Keratinocyte (primary cell): ENCODE measurements at regions not wholly inside any gene's neighbourhood (a gene's known extent, or its start where the extent isn't known, plus 50 kb on each side); places are given as distances from the start of the nearest gene placed in this dataset.

Experiments
- DNase-seq: peaks from one replicate; pipeline ENCODE4 v3.0.0-alpha.2; 2011; ENCODE audit warnings: low read depth, missing footprints, low spot score
- FAIRE-seq: peaks from 2 replicates; lab custom pipeline; 2011; peaks lifted over from hg19 to GRCh38; lab: Jason Lieb, UNC
- H2AFZ ChIP-seq: 2 replicates; pipeline ENCODE4 v1.6.0; 2012; ENCODE audit warnings: low read length, control low read depth, inconsistent platforms; ENCODE audit not compliant: control insufficient read depth
- H3K27ac ChIP-seq: 2 replicates; pipeline ENCODE4 v1.5.1; 2011; ENCODE audit warnings: low read length; ENCODE audit not compliant: control insufficient read depth, insufficient read depth
- H3K27me3 ChIP-seq: 3 replicates; pipeline ENCODE4 v1.6.0; 2011; ENCODE audit warnings: low read length; ENCODE audit not compliant: control insufficient read depth, insufficient read depth; ENCODE audit errors: extremely low read depth
- H3K36me3 ChIP-seq, 2 experiments: 2 replicates in 1 of 2; 3 replicates in 1 of 2; pipeline ENCODE4 v1.5.1; 2011; ENCODE audit warnings: low read length in 2 of 2, mild to moderate bottlenecking in 1 of 2; ENCODE audit not compliant: control insufficient read depth in 2 of 2, insufficient read depth in 2 of 2; ENCODE audit errors: extremely low read depth in 1 of 2
- H3K4me1 ChIP-seq: 3 replicates; pipeline ENCODE4 v1.5.1; 2011; ENCODE audit warnings: low read length; ENCODE audit not compliant: control insufficient read depth, insufficient read depth; ENCODE audit errors: extremely low read depth
- H3K4me2 ChIP-seq: 3 replicates; pipeline ENCODE4 v1.6.0; 2011; ENCODE audit warnings: low read depth, low read length; ENCODE audit not compliant: control insufficient read depth, insufficient read depth; ENCODE audit errors: extremely low read depth
- H3K4me3 ChIP-seq, 3 experiments: fragments of 200-600 bp in 1 of 3; sonication (generic) in 1 of 3; 2 replicates in 2 of 3; 3 replicates in 1 of 3; pipeline ENCODE4 v1.5.1; 2011 to 2016; ENCODE audit warnings: low read length in 3 of 3, mild to moderate bottlenecking in 3 of 3, control low read depth in 2 of 3, inconsistent platforms in 1 of 3, low read depth in 1 of 3, mixed read lengths in 1 of 3, mixed run types in 1 of 3, moderate library complexity in 1 of 3; ENCODE audit not compliant: control insufficient read depth in 2 of 3, insufficient read depth in 2 of 3; ENCODE audit errors: extremely low read depth in 1 of 3
- H3K79me2 ChIP-seq: 2 replicates; pipeline ENCODE4 v1.6.0; 2012; ENCODE audit warnings: low read length; ENCODE audit not compliant: control insufficient read depth, insufficient read depth
- H3K9ac ChIP-seq: 3 replicates; pipeline ENCODE4 v1.6.0; 2011; ENCODE audit warnings: low read length; ENCODE audit not compliant: control insufficient read depth, insufficient read depth; ENCODE audit errors: extremely low read depth
- H3K9me1 ChIP-seq: 3 replicates; pipeline ENCODE4 v1.6.0; 2011; ENCODE audit warnings: low read length; ENCODE audit not compliant: control insufficient read depth, insufficient read depth; ENCODE audit errors: extremely low read depth
- H3K9me3 ChIP-seq: 2 replicates; pipeline ENCODE4 v1.5.1; 2012; ENCODE audit warnings: low read depth, low read length; ENCODE audit not compliant: control insufficient read depth
- H4K20me1 ChIP-seq: 3 replicates; pipeline ENCODE4 v1.6.0; 2011; ENCODE audit warnings: low read length; ENCODE audit not compliant: control insufficient read depth, insufficient read depth; ENCODE audit errors: extremely low read depth
- CTCF ChIP-seq, 3 experiments: IDR thresholded peaks in 1 of 3; conservative IDR thresholded peaks in 1 of 3; optimal IDR thresholded peaks in 1 of 3; 2 replicates in 2 of 3; 3 replicates in 1 of 3; pipeline versions ENCODE3 to v1.5.1; 2011; ENCODE audit warnings: low read length in 3 of 3, mild to moderate bottlenecking in 3 of 3, moderate library complexity in 2 of 3, control low read depth in 1 of 3, inconsistent platforms in 1 of 3; ENCODE audit not compliant: insufficient read depth in 2 of 3; ENCODE audit errors: extremely low read depth in 1 of 3
- EZH2 ChIP-seq: IDR thresholded peaks from one replicate; pipeline ENCODE4 v1.6.1; 2012; ENCODE audit warnings: inconsistent platforms, mild to moderate bottlenecking, low read length, moderate library complexity
- dilution Hi-C: fragments of 300-500 bp; cut with MboI; formaldehyde crosslinking; loops from one replicate; pipeline ENCODE4 v1.7.0; 2020; ENCODE audit warnings: low sequenced_read_pairs; ENCODE audit not compliant: extremely low pct_ligation_motif_present

- no peaks in the 10 kb centered on the region for H3K9me1 ChIP-seq
- H4K20me1 ChIP-seq = no peaks in the 10 kb centered on the region
- no peak for FAIRE-seq
- no peak for TF ChIP-seq CTCF (optimal IDR thresholded peaks at IDR 0.05 in 1 of 3, IDR thresholded peaks at IDR 0.05 in 1 of 3, conservative IDR thresholded peaks at IDR 0.05 in 1 of 3; ENCODE audit: extremely low read depth in 1 of 3, insufficient read depth in 2 of 3, low read length in 3 of 3)
- no peak for TF ChIP-seq EZH2
- H3K9ac ChIP-seq = no peak overlapping the region
- no peak overlapping the region for H3K27ac ChIP-seq
- H3K4me2 ChIP-seq = no peak overlapping the region
- dilution Hi-C loops = no loop called here
- no peak for DNase-seq
- H3K4me3 ChIP-seq = no peak overlapping the region
- no peaks in the 10 kb centered on the region for H3K9me3 ChIP-seq
- no peaks in the 10 kb centered on the region for H3K36me3 ChIP-seq
- no peaks in the 10 kb centered on the region for H3K79me2 ChIP-seq
- H3K27me3 ChIP-seq = no peaks in the 10 kb centered on the region
- no peak overlapping the region for H2AFZ ChIP-seq
- H3K4me1 ChIP-seq = no peaks in the 10 kb centered on the region
Measured at GRCh38 chr16:55929181-55929580, 54.0 kb upstream of the CES5A start.

GRCh38 chr16:55925242-55925641 is 50.1 kb upstream of the CES5A start:
- Histone ChIP-seq H3K9me1 (no peaks in the 10 kb centered on the region), H3K4me2 (no peak overlapping the region), H3K79me2 (no peaks in the 10 kb centered on the region), H2AFZ (no peak overlapping the region), H3K9ac (no peak overlapping the region), H3K27ac (no peak overlapping the region), H3K4me1 (no peaks in the 10 kb centered on the region), H4K20me1 (no peaks in the 10 kb centered on the region), H3K9me3 (no peaks in the 10 kb centered on the region), H3K4me3 (no peak overlapping the region), H3K27me3 (no peaks in the 10 kb centered on the region), H3K36me3 (no peaks in the 10 kb centered on the region)
- dilution Hi-C loops = no loop called here
- DNase-seq (no peak), FAIRE-seq (no peak)
- TF ChIP-seq CTCF (optimal IDR thresholded peaks at IDR 0.05 in 1 of 3, IDR thresholded peaks at IDR 0.05 in 1 of 3, conservative IDR thresholded peaks at IDR 0.05 in 1 of 3; ENCODE audit: extremely low read depth in 1 of 3, insufficient read depth in 2 of 3, low read length in 3 of 3) (no peak), EZH2 (no peak)
